ENCODE measurements at regions not wholly inside any gene's neighbourhood (a gene's known extent, or its start where the extent isn't known, plus 50 kb on each side); places are given as distances from the start of the nearest gene placed in this dataset.

DNA sequence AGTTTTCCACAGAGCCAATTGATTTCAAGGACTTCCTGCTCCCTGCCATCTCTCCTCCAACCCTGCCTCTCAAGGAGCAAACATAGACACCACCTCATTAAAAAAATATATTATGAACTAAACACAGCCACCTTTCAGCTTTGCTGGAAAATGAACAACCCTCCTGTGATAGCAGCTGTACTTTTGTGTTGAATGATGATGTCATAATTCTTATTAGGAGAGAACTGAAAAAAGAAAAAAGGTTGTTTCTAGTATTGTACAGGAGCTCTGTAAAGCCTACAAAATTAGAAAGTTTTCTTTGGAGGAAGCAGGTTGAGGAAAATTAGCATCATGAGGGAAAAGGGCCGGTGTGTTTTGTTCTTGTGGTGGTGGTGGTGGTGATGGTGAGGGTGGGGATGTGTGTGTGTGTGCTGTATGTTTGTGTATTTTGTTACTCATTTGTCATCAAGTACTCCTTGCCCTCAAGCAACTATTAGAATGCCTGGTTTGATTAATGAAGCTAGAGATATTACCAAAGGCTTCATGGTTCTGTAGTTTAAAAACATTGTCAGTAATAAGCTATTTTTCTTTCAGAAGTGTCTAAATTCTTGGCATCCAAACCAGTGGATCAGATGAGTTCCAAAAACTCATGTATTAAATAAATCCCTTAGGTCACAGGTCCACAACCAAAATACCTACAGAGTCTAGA, 405.9 kb downstream of the TLE4 start:
- intact Hi-C loops (cut with DNase I): no loop called here
- WGBS, 2 donors: 54 to 55% methylated on average over 1 of the region's 1 CpG
- no peak for ATAC-seq

GRCh38 chr9:79977074-79977435, 405.3 kb downstream of the TLE4 start:
- DNase-seq: no peak
- TF ChIP-seq CTCF (IDR thresholded peaks at IDR 0.05): no peak
- TF ChIP-seq POLR2A (IDR thresholded peaks at IDR 0.05): no peak
- Histone ChIP-seq H3K27me3 (no peaks in the 10 kb centered on the region), H3K4me1 (no peaks in the 10 kb centered on the region), H3K9me3 (no peaks in the 10 kb centered on the region), H3K36me3 (replicated peaks in 1 of 2; ENCODE audit: insufficient read depth in 1 of 2, low read depth in 2 of 2) (no peaks in the 10 kb centered on the region), H3K27ac (no peak overlapping the region), H3K4me3 (no peak overlapping the region)
- 64 to 72% methylated on average over 10 of the region's 10 CpGs for WGBS, 2 donors
- no peak for ATAC-seq
- intact Hi-C loops (cut with DNase I): no loop called here

More for the DNA sequence above, 405.9 kb downstream of the TLE4 start:
- H3K4me1 ChIP-seq: no peaks in the 10 kb centered on the region
- H3K4me3 ChIP-seq: no peak overlapping the region
- no peaks in the 10 kb centered on the region for H3K36me3 ChIP-seq (replicated peaks in 1 of 2; ENCODE audit: insufficient read depth in 1 of 2, low read depth in 2 of 2)
- no peaks in the 10 kb centered on the region for H3K9me3 ChIP-seq
- no peak for DNase-seq
- TF ChIP-seq CTCF (IDR thresholded peaks at IDR 0.05): no peak
- no peak for TF ChIP-seq POLR2A (IDR thresholded peaks at IDR 0.05)
- H3K27me3 ChIP-seq: no peaks in the 10 kb centered on the region
- no peak overlapping the region for H3K27ac ChIP-seq

- WGBS, 2 donors: 62 to 67% methylated on average over 16 of the region's 16 CpGs
- DNase-seq (no peak), ATAC-seq (no peak)
- H3K4me3 ChIP-seq: no peak overlapping the region
- H3K4me1 ChIP-seq: no peaks in the 10 kb centered on the region
- intact Hi-C loops (cut with DNase I): no loop called here
- TF ChIP-seq POLR2A (IDR thresholded peaks at IDR 0.05) (no peak), CTCF (IDR thresholded peaks at IDR 0.05) (no peak)
- no peak overlapping the region for H3K27ac ChIP-seq
- no peaks in the 10 kb centered on the region for H3K36me3 ChIP-seq (replicated peaks in 1 of 2; ENCODE audit: insufficient read depth in 1 of 2, low read depth in 2 of 2)
- H3K9me3 ChIP-seq: no peaks in the 10 kb centered on the region
- H3K27me3 ChIP-seq: no peaks in the 10 kb centered on the region
These were observed 404.7 kb downstream of the TLE4 start for GRCh38 chr9:79976257-79977073.

GRCh38 chr9:79975621-79976256, 404.0 kb downstream of the TLE4 start:
- no peaks in the 10 kb centered on the region for H3K36me3 ChIP-seq (replicated peaks in 1 of 2; ENCODE audit: insufficient read depth in 1 of 2, low read depth in 2 of 2)
- 75 to 79% methylated on average over 10 of the region's 10 CpGs for WGBS, 2 donors
- H3K9me3 ChIP-seq: no peaks in the 10 kb centered on the region
- DNase-seq (no peak), ATAC-seq (no peak)
- H3K27me3 ChIP-seq: no peaks in the 10 kb centered on the region
- intact Hi-C loops (cut with DNase I): no loop called here
- TF ChIP-seq POLR2A (IDR thresholded peaks at IDR 0.05) (no peak), CTCF (IDR thresholded peaks at IDR 0.05) (no peak)
- H3K4me3 ChIP-seq: no peak overlapping the region
- H3K27ac ChIP-seq: no peak overlapping the region
- H3K4me1 ChIP-seq: no peaks in the 10 kb centered on the region

Data from body of pancreas (tissue), 4 donors.